ENCODE measurements at regions not wholly inside any gene's neighbourhood (a gene's known extent, or its start where the extent isn't known, plus 50 kb on each side); places are given as distances from the start of the nearest gene placed in this dataset.
"Not testable (repeated sequence)": the region's sequence is repeated elsewhere in the genome, so short reads cannot be mapped to it uniquely, and the experiment has no call there.

DNA sequence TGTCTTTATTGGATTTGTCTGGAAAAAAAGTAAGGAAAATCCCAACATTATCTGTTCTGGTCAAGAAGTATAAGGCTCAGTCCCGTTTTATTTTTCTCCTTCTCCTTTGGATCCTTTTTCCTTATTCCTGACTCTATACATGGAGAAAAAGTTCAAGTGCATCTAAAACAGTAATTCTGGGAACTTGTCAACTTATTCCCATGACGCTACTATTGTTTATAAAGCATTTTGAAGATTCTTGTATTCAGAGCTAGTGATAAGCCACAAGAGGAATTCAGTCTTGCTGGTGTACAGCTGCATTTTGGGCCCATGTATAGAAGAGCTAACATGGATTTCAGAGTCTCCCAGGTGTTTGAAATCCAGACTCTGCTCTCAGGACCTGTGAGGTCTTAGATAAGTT, 5278.1 kb upstream of the TPTE start:
- TF ChIP-seq CTCF (IDR thresholded peaks at IDR 0.05; ENCODE audit: control extremely low read depth in 1 of 3, insufficient read depth in 1 of 3, low read depth in 1 of 3, low read length in 3 of 3); SUZ12 (IDR thresholded peaks at IDR 0.05; ENCODE audit: low read length); SIN3A (conservative IDR thresholded peaks at IDR 0.05 in 1 of 2, IDR thresholded peaks at IDR 0.05 in 1 of 2; ENCODE audit: low read depth in 1 of 2, low read length in 2 of 2); RAD21 (IDR thresholded peaks at IDR 0.05 in 1 of 2, conservative IDR thresholded peaks at IDR 0.05 in 1 of 2; ENCODE audit: low read depth in 2 of 2, low read length in 2 of 2); JUN (IDR thresholded peaks at IDR 0.05; ENCODE audit: low read depth, low read length); RNF2 (IDR thresholded peaks at IDR 0.05; ENCODE audit: borderline replicate concordance, low read depth, low read length, missing control alignments, poor library complexity, severe bottlenecking); POLR2A (IDR thresholded peaks at IDR 0.05; ENCODE audit: control extremely low read depth in 1 of 2, low read depth in 2 of 2, low read length in 2 of 2): not testable (repeated sequence)

Data from H1 (cell line).